ENCODE measurements at regions not wholly inside any gene's neighbourhood (a gene's known extent, or its start where the extent isn't known, plus 50 kb on each side); places are given as distances from the start of the nearest gene placed in this dataset.

GRCh38 chrX:12007881-12008280, 130.4 kb upstream of the FRMPD4 start:
- no peak overlapping the region for H3K27ac ChIP-seq (ENCODE audit: low read depth in 1 of 2, low read length in 2 of 2)
- intact Hi-C loops (cut with DNase I), result no loop called here
- H3K4me3 ChIP-seq (ENCODE audit: low read length in 2 of 2), result no peak overlapping the region
- DNase-seq (no peak), ATAC-seq (ENCODE audit: low FRiP score) (no peak)
- no peaks in the 10 kb centered on the region for H3K9me3 ChIP-seq (ENCODE audit: control insufficient read depth, low read length)
- WGBS, 2 donors, result 50 to 79% methylated on average over 2 of the region's 2 CpGs
- no peaks in the 10 kb centered on the region for H3K27me3 ChIP-seq (ENCODE audit: control insufficient read depth in 1 of 2, insufficient read depth in 2 of 2, low read length in 1 of 2)
- no peaks in the 10 kb centered on the region for H3K4me1 ChIP-seq (ENCODE audit: control insufficient read depth in 1 of 2, insufficient read depth in 2 of 2, low read length in 2 of 2)
- no peaks in the 10 kb centered on the region for H3K36me3 ChIP-seq (ENCODE audit: control insufficient read depth in 1 of 2, insufficient read depth in 2 of 2, low read length in 1 of 2)

GRCh38 chrX:12010436-12010835, 127.8 kb upstream of the FRMPD4 start:
- Histone ChIP-seq H3K27me3 (ENCODE audit: control insufficient read depth in 1 of 2, insufficient read depth in 2 of 2, low read length in 1 of 2) (no peaks in the 10 kb centered on the region), H3K4me1 (ENCODE audit: control insufficient read depth in 1 of 2, insufficient read depth in 2 of 2, low read length in 2 of 2) (no peaks in the 10 kb centered on the region), H3K9me3 (ENCODE audit: control insufficient read depth, low read length) (no peaks in the 10 kb centered on the region), H3K27ac (ENCODE audit: low read depth in 1 of 2, low read length in 2 of 2) (no peak overlapping the region), H3K4me3 (ENCODE audit: low read length in 2 of 2) (no peak overlapping the region), H3K36me3 (ENCODE audit: control insufficient read depth in 1 of 2, insufficient read depth in 2 of 2, low read length in 1 of 2) (no peaks in the 10 kb centered on the region)
- WGBS, 2 donors, result 51 to 86% methylated on average over 1 of the region's 1 CpG
- DNase-seq (no peak), ATAC-seq (ENCODE audit: low FRiP score) (no peak)
- intact Hi-C loops (cut with DNase I), result no loop called here

GRCh38 chrX:12011075-12011474, 127.2 kb upstream of the FRMPD4 start:
- WGBS, 2 donors, result 64 to 87% methylated on average over 2 of the region's 2 CpGs
- DNase-seq, result no peak
- H3K4me1 ChIP-seq (ENCODE audit: control insufficient read depth in 1 of 2, insufficient read depth in 2 of 2, low read length in 2 of 2), result no peaks in the 10 kb centered on the region

GRCh38 chrX:12013211-12013618, 125.1 kb upstream of the FRMPD4 start:
- DNase-seq, result no peak
- no peaks in the 10 kb centered on the region for H3K27me3 ChIP-seq (ENCODE audit: control insufficient read depth in 1 of 2, insufficient read depth in 2 of 2, low read length in 1 of 2)
- 75 to 77% methylated on average over 2 of the region's 2 CpGs for WGBS, 2 donors
- no peak for ATAC-seq (ENCODE audit: low FRiP score)
- H3K4me3 ChIP-seq (ENCODE audit: low read length in 2 of 2), result no peak overlapping the region
- intact Hi-C loops (cut with DNase I), result no loop called here
- H3K36me3 ChIP-seq (ENCODE audit: control insufficient read depth in 1 of 2, insufficient read depth in 2 of 2, low read length in 1 of 2), result no peaks in the 10 kb centered on the region
- H3K27ac ChIP-seq (ENCODE audit: low read depth in 1 of 2, low read length in 2 of 2), result no peak overlapping the region
- H3K9me3 ChIP-seq (ENCODE audit: control insufficient read depth, low read length), result no peaks in the 10 kb centered on the region
- H3K4me1 ChIP-seq (ENCODE audit: control insufficient read depth in 1 of 2, insufficient read depth in 2 of 2, low read length in 2 of 2), result no peaks in the 10 kb centered on the region

More at GRCh38 chrX:12011075-12011474, 127.2 kb upstream of the FRMPD4 start:
- Histone ChIP-seq H3K36me3 (ENCODE audit: control insufficient read depth in 1 of 2, insufficient read depth in 2 of 2, low read length in 1 of 2) (no peaks in the 10 kb centered on the region), H3K9me3 (ENCODE audit: control insufficient read depth, low read length) (no peaks in the 10 kb centered on the region), H3K27ac (ENCODE audit: low read depth in 1 of 2, low read length in 2 of 2) (no peak overlapping the region), H3K4me3 (ENCODE audit: low read length in 2 of 2) (no peak overlapping the region), H3K27me3 (ENCODE audit: control insufficient read depth in 1 of 2, insufficient read depth in 2 of 2, low read length in 1 of 2) (no peaks in the 10 kb centered on the region)
- no peak for ATAC-seq (ENCODE audit: low FRiP score)
- intact Hi-C loops (cut with DNase I), result no loop called here

- intact Hi-C loops (cut with DNase I), result no loop called here
- 0 to 5% methylated on average over 1 of the region's 1 CpG for WGBS, 2 donors
- no peak for ATAC-seq (ENCODE audit: low FRiP score)
Measured at GRCh38 chrX:12021698-12022097, 116.6 kb upstream of the FRMPD4 start.

GRCh38 chrX:12026481-12026880, 111.8 kb upstream of the FRMPD4 start:
- no peak for DNase-seq
- WGBS, 2 donors, result 53 to 84% methylated on average over 2 of the region's 2 CpGs
- no peaks in the 10 kb centered on the region for H3K4me1 ChIP-seq (ENCODE audit: control insufficient read depth in 1 of 2, insufficient read depth in 2 of 2, low read length in 2 of 2)
- no peaks in the 10 kb centered on the region for H3K36me3 ChIP-seq (ENCODE audit: control insufficient read depth in 1 of 2, insufficient read depth in 2 of 2, low read length in 1 of 2)
- intact Hi-C loops (cut with DNase I), result no loop called here
- H3K9me3 ChIP-seq (ENCODE audit: control insufficient read depth, low read length), result no peaks in the 10 kb centered on the region
- no peak overlapping the region for H3K27ac ChIP-seq (ENCODE audit: low read depth in 1 of 2, low read length in 2 of 2)
- ATAC-seq (ENCODE audit: low FRiP score), result no peak
- no peaks in the 10 kb centered on the region for H3K27me3 ChIP-seq (ENCODE audit: control insufficient read depth in 1 of 2, insufficient read depth in 2 of 2, low read length in 1 of 2)
- H3K4me3 ChIP-seq (ENCODE audit: low read length in 2 of 2), result no peak overlapping the region

More at GRCh38 chrX:12021698-12022097, 116.6 kb upstream of the FRMPD4 start:
- no peaks in the 10 kb centered on the region for H3K36me3 ChIP-seq (ENCODE audit: control insufficient read depth in 1 of 2, insufficient read depth in 2 of 2, low read length in 1 of 2)
- H3K4me1 ChIP-seq (ENCODE audit: control insufficient read depth in 1 of 2, insufficient read depth in 2 of 2, low read length in 2 of 2), result no peaks in the 10 kb centered on the region
- H3K27me3 ChIP-seq (ENCODE audit: control insufficient read depth in 1 of 2, insufficient read depth in 2 of 2, low read length in 1 of 2), result no peaks in the 10 kb centered on the region
- H3K9me3 ChIP-seq (ENCODE audit: control insufficient read depth, low read length), result no peaks in the 10 kb centered on the region
- no peak overlapping the region for H3K4me3 ChIP-seq (ENCODE audit: low read length in 2 of 2)
- no peak for DNase-seq
- no peak overlapping the region for H3K27ac ChIP-seq (ENCODE audit: low read depth in 1 of 2, low read length in 2 of 2)

- 69 to 89% methylated on average over 1 of the region's 1 CpG for WGBS, 2 donors
- ATAC-seq (ENCODE audit: low FRiP score), result no peak
- no peaks in the 10 kb centered on the region for H3K36me3 ChIP-seq (ENCODE audit: control insufficient read depth in 1 of 2, insufficient read depth in 2 of 2, low read length in 1 of 2)
- no peaks in the 10 kb centered on the region for H3K4me1 ChIP-seq (ENCODE audit: control insufficient read depth in 1 of 2, insufficient read depth in 2 of 2, low read length in 2 of 2)
- H3K9me3 ChIP-seq (ENCODE audit: control insufficient read depth, low read length), result no peaks in the 10 kb centered on the region
- H3K27ac ChIP-seq (ENCODE audit: low read depth in 1 of 2, low read length in 2 of 2), result no peak overlapping the region
- no peak overlapping the region for H3K4me3 ChIP-seq (ENCODE audit: low read length in 2 of 2)
- no peak for DNase-seq
- H3K27me3 ChIP-seq (ENCODE audit: control insufficient read depth in 1 of 2, insufficient read depth in 2 of 2, low read length in 1 of 2), result no peaks in the 10 kb centered on the region
- intact Hi-C loops (cut with DNase I), result no loop called here
Measured at GRCh38 chrX:12032082-12032481, 106.2 kb upstream of the FRMPD4 start.

GRCh38 chrX:12034741-12035140, 103.5 kb upstream of the FRMPD4 start:
- Histone ChIP-seq H3K4me1 (ENCODE audit: control insufficient read depth in 1 of 2, insufficient read depth in 2 of 2, low read length in 2 of 2) (no peaks in the 10 kb centered on the region), H3K4me3 (ENCODE audit: low read length in 2 of 2) (no peak overlapping the region), H3K9me3 (ENCODE audit: control insufficient read depth, low read length) (no peaks in the 10 kb centered on the region), H3K27me3 (ENCODE audit: control insufficient read depth in 1 of 2, insufficient read depth in 2 of 2, low read length in 1 of 2) (no peaks in the 10 kb centered on the region), H3K27ac (ENCODE audit: low read depth in 1 of 2, low read length in 2 of 2) (no peak overlapping the region), H3K36me3 (ENCODE audit: control insufficient read depth in 1 of 2, insufficient read depth in 2 of 2, low read length in 1 of 2) (no peaks in the 10 kb centered on the region)
- no peak for DNase-seq
- no peak for ATAC-seq (ENCODE audit: low FRiP score)
- intact Hi-C loops (cut with DNase I), result no loop called here
- WGBS, 2 donors, result 39 to 40% methylated on average over 6 of the region's 6 CpGs

GRCh38 chrX:12042615-12043014, 95.7 kb upstream of the FRMPD4 start:
- intact Hi-C loops (cut with DNase I), result no loop called here
- 69 to 74% methylated on average over 4 of the region's 4 CpGs for WGBS, 2 donors
- no peaks in the 10 kb centered on the region for H3K4me1 ChIP-seq (ENCODE audit: control insufficient read depth in 1 of 2, insufficient read depth in 2 of 2, low read length in 2 of 2)
- DNase-seq (no peak), ATAC-seq (ENCODE audit: low FRiP score) (no peak)
- no peak overlapping the region for H3K27ac ChIP-seq (ENCODE audit: low read depth in 1 of 2, low read length in 2 of 2)
- H3K27me3 ChIP-seq (ENCODE audit: control insufficient read depth in 1 of 2, insufficient read depth in 2 of 2, low read length in 1 of 2), result no peaks in the 10 kb centered on the region
- H3K4me3 ChIP-seq (ENCODE audit: low read length in 2 of 2), result no peak overlapping the region
- no peaks in the 10 kb centered on the region for H3K9me3 ChIP-seq (ENCODE audit: control insufficient read depth, low read length)
- H3K36me3 ChIP-seq (ENCODE audit: control insufficient read depth in 1 of 2, insufficient read depth in 2 of 2, low read length in 1 of 2), result no peaks in the 10 kb centered on the region

All from aorta (tissue), 5 donors.